ENCODE measurements at regions not wholly inside any gene's neighbourhood (a gene's known extent, or its start where the extent isn't known, plus 50 kb on each side); places are given as distances from the start of the nearest gene placed in this dataset.

GRCh38 chr18:71336576-71337210 lies 1047.8 kb downstream of the SOCS6 start:
- H3K9me3 ChIP-seq = no peaks in the 10 kb centered on the region
- no peak overlapping the region for H3K27ac ChIP-seq
- intact Hi-C loops (cut with DNase I) = no loop called here
- no peaks in the 10 kb centered on the region for H3K36me3 ChIP-seq
- no peak for TF ChIP-seq CTCF (IDR thresholded peaks at IDR 0.05)
- H3K4me1 ChIP-seq = no peaks in the 10 kb centered on the region
- H3K4me3 ChIP-seq = no peak overlapping the region
- ATAC-seq = no peak
- H3K27me3 ChIP-seq (ENCODE audit: low read depth) = no peaks in the 10 kb centered on the region
- no peak for DNase-seq

- no peaks in the 10 kb centered on the region for H3K4me1 ChIP-seq
- no peak for DNase-seq
- no peak for ATAC-seq
- TF ChIP-seq CTCF (IDR thresholded peaks at IDR 0.05) = no peak
- no peaks in the 10 kb centered on the region for H3K36me3 ChIP-seq
- H3K27me3 ChIP-seq (ENCODE audit: low read depth) = no peaks in the 10 kb centered on the region
- H3K9me3 ChIP-seq = no peaks in the 10 kb centered on the region
- intact Hi-C loops (cut with DNase I) = no loop called here
- no peak overlapping the region for H3K4me3 ChIP-seq
- no peak overlapping the region for H3K27ac ChIP-seq
These were observed 1040.7 kb downstream of the SOCS6 start for GRCh38 chr18:71329563-71329962.

GRCh38 chr18:71329114-71329513 lies 1040.3 kb downstream of the SOCS6 start:
- intact Hi-C loops (cut with DNase I) = no loop called here
- no peak for TF ChIP-seq CTCF (IDR thresholded peaks at IDR 0.05)

GRCh38 chr18:71327850-71328249 lies 1039.0 kb downstream of the SOCS6 start:
- no peak overlapping the region for H3K4me3 ChIP-seq
- ATAC-seq (no peak), DNase-seq (no peak)
- intact Hi-C loops (cut with DNase I) = no loop called here
- no peak for TF ChIP-seq CTCF (IDR thresholded peaks at IDR 0.05)
- no peaks in the 10 kb centered on the region for H3K36me3 ChIP-seq
- no peak overlapping the region for H3K27ac ChIP-seq
- H3K27me3 ChIP-seq (ENCODE audit: low read depth) = no peaks in the 10 kb centered on the region
- no peaks in the 10 kb centered on the region for H3K4me1 ChIP-seq
- no peaks in the 10 kb centered on the region for H3K9me3 ChIP-seq

More at GRCh38 chr18:71329114-71329513, 1040.3 kb downstream of the SOCS6 start:
- Histone ChIP-seq H3K4me1 (no peaks in the 10 kb centered on the region), H3K27me3 (ENCODE audit: low read depth) (no peaks in the 10 kb centered on the region), H3K36me3 (no peaks in the 10 kb centered on the region), H3K9me3 (no peaks in the 10 kb centered on the region), H3K4me3 (no peak overlapping the region), H3K27ac (no peak overlapping the region)
- ATAC-seq (no peak), DNase-seq (no peak)

- H3K4me1 ChIP-seq = no peaks in the 10 kb centered on the region
- DNase-seq = no peak
- intact Hi-C loops (cut with DNase I) = no loop called here
- H3K4me3 ChIP-seq = no peak overlapping the region
- no peaks in the 10 kb centered on the region for H3K9me3 ChIP-seq
- TF ChIP-seq CTCF (IDR thresholded peaks at IDR 0.05) = no peak
- no peak for ATAC-seq
- no peak overlapping the region for H3K27ac ChIP-seq
- H3K36me3 ChIP-seq = no peaks in the 10 kb centered on the region
- H3K27me3 ChIP-seq (ENCODE audit: low read depth) = no peaks in the 10 kb centered on the region
These were observed 1038.6 kb downstream of the SOCS6 start for GRCh38 chr18:71327441-71327840.

All from lower lobe of right lung (tissue), 2 donors.